Fibroblast of upper back skin (primary cell): ENCODE measurements at regions not wholly inside any gene's neighbourhood (a gene's known extent, or its start where the extent isn't known, plus 50 kb on each side); places are given as distances from the start of the nearest gene placed in this dataset.

Experiments used
- DNase-seq: peaks from one replicate; pipeline ENCODE4 v3.0.0-alpha.2; 2013

GRCh38 chr21:40990366-40990765 lies 143.4 kb upstream of the DSCAM start:
- DNase-seq: no peak

- DNase-seq: no peak
These were observed 150.9 kb upstream of the DSCAM start for GRCh38 chr21:40997831-40998230.

- no peak for DNase-seq
These were observed 153.9 kb upstream of the DSCAM start for GRCh38 chr21:41000838-41001237.

GRCh38 chr21:41006636-41007035 lies 159.7 kb upstream of the DSCAM start:
- DNase-seq: no peak

- DNase-seq: no peak
These were observed 159.6 kb upstream of the BACE2 start for GRCh38 chr21:41008351-41008750.

- DNase-seq: no peak
These were observed 159.0 kb upstream of the BACE2 start for GRCh38 chr21:41008974-41009373.

- no peak for DNase-seq
These were observed 158.4 kb upstream of the BACE2 start for GRCh38 chr21:41009398-41010100.

- DNase-seq: no peak
These were observed 157.9 kb upstream of the BACE2 start for GRCh38 chr21:41010101-41010435.

- DNase-seq: no peak
These were observed 156.7 kb upstream of the BACE2 start for GRCh38 chr21:41011098-41011731.

GRCh38 chr21:41011951-41012366 lies 156.0 kb upstream of the BACE2 start:
- DNase-seq: no peak

- DNase-seq: no peak
These were observed 155.5 kb upstream of the BACE2 start for GRCh38 chr21:41012425-41012824.

- no peak for DNase-seq
These were observed 151.5 kb upstream of the BACE2 start for GRCh38 chr21:41016472-41016871.

GRCh38 chr21:41018431-41018830 lies 149.5 kb upstream of the BACE2 start:
- peak; percentile 32 for DNase-seq

- no peak for DNase-seq
These were observed 144.0 kb upstream of the BACE2 start for GRCh38 chr21:41023936-41024335.

GRCh38 chr21:41024341-41024740 lies 143.6 kb upstream of the BACE2 start:
- DNase-seq: no peak

GRCh38 chr21:41024746-41025254 lies 143.2 kb upstream of the BACE2 start:
- DNase-seq: no peak

GRCh38 chr21:41029571-41029970 lies 138.4 kb upstream of the BACE2 start:
- no peak for DNase-seq

- DNase-seq: peak; percentile 9
These were observed 136.2 kb upstream of the BACE2 start for GRCh38 chr21:41031701-41032220.

GRCh38 chr21:41032541-41032940 lies 135.4 kb upstream of the BACE2 start:
- peak; percentile 77 for DNase-seq

GRCh38 chr21:41037212-41037611 lies 130.7 kb upstream of the BACE2 start:
- DNase-seq: no peak

- DNase-seq: no peak
These were observed 130.0 kb upstream of the BACE2 start for GRCh38 chr21:41037936-41038335.

GRCh38 chr21:41043014-41043413 lies 124.9 kb upstream of the BACE2 start:
- no peak for DNase-seq

- DNase-seq: no peak
These were observed 122.3 kb upstream of the BACE2 start for GRCh38 chr21:41045534-41046268.

GRCh38 chr21:41048145-41048544 lies 119.8 kb upstream of the BACE2 start:
- DNase-seq: peak; percentile 76
